ENCODE measurements at regions not wholly inside any gene's neighbourhood (a gene's known extent, or its start where the extent isn't known, plus 50 kb on each side); places are given as distances from the start of the nearest gene placed in this dataset.
A peak's percentile ranks its signal among the peaks of the same experiment; 100 is the strongest.
"Not testable (repeated sequence)": the region's sequence is repeated elsewhere in the genome, so short reads cannot be mapped to it uniquely, and the experiment has no call there.

- DNase-seq (ENCODE audit: low spot score): no peak
These were observed 81.6 kb upstream of the USP9X start for GRCh38 chrX:41003506-41004270.

DNA sequence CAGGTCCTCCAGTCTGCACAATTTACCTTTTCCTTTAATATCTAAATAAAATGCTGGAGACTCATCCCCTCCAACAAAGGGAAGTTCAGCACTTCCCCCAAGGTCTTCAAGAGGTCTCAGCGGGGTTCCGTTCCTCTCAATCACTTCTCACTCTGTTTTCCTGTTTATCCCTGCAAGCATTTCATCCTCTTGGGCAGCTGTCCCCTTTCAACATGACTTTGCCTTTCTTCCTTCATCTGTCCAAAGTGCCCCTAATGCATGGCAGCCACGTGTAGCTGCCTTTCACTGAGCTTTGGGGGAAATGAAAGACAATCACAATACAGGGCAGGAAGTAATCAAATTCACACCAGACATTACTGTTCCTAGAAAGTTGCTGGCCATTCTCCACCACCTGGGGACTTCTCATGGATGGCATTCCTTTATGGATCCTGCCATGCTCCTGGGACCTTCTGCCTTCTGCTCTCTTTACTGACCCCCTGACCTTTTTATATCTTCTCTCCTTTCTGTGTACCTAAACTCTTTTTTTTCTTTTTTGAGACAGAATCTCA, 79.7 kb upstream of the USP9X start:
- DNase-seq (ENCODE audit: low spot score): no peak

DNA sequence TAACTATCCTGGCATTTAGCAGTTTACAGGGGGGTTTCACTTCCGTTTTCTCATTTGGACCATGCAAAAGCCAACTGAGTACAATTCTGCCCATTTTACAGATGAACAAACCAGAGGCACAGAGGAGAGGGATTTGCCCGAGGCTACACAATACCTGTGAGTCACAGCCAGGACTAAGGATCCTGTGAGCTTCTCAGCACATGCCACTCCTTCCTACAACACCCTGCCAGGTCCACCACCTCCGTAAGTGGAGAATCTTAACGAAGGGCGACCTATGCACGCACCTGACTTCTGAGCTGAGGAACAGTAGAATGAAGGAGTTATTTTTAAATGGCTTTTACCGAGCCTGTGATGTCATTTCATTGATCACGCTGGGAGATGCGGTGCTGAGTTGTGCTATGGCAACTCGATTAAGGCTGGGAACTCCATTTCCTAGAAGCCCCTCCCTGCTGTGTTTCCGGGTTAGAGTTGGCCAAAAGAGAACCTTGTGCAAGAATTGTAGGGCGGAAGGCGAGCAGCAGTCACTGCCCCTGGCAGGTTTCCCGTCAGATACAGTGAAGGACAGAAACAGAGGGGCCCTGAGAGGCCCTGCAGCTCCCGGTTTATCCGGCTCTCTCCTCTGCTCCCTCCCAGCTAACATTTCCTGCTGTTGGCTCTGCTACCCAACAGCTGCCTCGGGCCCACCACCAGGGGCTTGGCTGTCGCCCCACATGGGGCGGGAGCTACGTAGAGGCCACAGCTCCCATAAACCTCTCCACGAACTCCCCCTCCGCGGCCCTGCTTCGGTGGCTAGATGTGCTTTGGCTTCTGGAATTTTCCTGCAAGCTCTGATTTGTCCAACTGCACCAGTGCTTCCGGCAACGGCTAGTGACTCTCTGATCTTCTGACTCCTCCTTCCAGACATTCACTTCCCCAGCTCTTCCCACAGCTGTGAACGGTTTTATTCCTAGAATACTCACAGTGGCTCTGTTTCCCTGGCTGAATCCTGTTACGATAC, 75.1 kb upstream of the USP9X start:
- DNase-seq (ENCODE audit: low spot score): peak; percentile 17

DNA sequence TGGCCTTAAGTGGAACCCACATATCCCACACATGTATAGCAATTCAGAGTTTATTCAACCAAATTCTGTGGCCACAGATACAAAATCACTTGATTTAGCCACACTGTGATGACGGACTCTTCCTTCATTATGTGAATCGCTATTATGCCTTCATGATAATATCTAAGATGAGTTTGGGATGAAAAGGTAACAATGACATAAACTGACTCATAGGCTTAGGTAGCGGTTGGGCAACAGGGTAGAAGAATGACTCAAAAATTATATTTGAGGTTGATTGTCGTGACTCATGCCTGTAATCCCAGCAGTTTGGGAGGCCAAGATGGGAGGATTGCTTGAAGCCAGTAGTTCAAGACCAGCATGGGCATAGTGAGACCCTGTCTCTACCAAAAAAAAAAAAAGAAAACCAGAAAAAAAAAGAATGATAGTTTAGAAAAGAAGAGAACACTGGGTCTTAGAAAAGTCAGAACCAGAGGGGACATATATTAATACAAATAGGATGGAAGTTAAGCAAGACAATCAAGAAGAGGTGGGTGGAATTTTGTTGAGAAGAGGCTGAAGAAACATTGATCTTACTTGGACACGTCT, 70.4 kb upstream of the USP9X start:
- no peak for DNase-seq (ENCODE audit: low spot score)

DNA sequence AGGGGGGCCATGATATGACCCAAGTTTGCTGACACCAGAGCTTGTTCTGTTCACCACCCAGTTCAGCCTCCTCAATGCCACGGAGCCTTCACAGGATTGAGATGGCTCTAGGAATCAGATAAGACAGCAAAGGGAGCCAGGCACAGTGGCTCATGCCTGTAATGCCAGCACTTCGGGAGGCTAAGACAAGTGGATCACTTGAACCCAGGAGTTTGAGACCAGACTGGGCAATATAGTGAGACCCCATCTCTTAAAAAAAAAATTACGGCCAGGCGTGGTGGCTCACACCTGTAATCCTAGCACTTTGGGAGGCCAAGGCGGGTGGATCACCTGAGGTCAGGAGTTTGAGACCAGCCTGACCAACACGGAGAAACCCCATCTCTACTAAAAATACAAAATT, 67.5 kb upstream of the USP9X start:
- DNase-seq (ENCODE audit: low spot score): not testable (repeated sequence)

GRCh38 chrX:41018391-41019040, 66.7 kb upstream of the USP9X start:
- not testable (repeated sequence) for DNase-seq (ENCODE audit: low spot score)

DNA sequence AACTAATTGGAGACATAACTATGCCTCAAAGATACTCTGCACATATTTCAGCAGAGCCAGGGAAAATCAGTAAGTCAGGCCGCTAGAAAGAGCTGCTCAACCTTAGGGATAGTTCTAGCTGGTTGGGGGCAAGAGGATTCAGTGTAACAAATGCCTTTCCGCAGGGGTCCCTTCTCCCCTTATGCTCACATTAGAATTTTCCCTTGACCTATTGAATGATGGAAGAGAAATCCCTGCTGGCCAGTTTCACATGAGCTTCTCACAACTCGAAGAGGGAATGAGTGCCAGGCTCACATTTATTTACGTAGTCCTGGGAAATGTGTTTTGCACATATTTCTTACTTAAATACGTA, 66.2 kb upstream of the USP9X start:
- no peak for DNase-seq (ENCODE audit: low spot score)

- DNase-seq (ENCODE audit: low spot score): no peak
These were observed 62.7 kb upstream of the USP9X start for GRCh38 chrX:41022566-41022965.

GRCh38 chrX:41023098-41023497, 62.1 kb upstream of the USP9X start:
- no peak for DNase-seq (ENCODE audit: low spot score)

- not testable (repeated sequence) for DNase-seq (ENCODE audit: low spot score)
These were observed 60.9 kb upstream of the USP9X start for GRCh38 chrX:41024335-41024734.

- DNase-seq (ENCODE audit: low spot score): no peak
These were observed 60.5 kb upstream of the USP9X start for GRCh38 chrX:41024755-41025154.

- DNase-seq (ENCODE audit: low spot score): no peak
These were observed 59.1 kb upstream of the USP9X start for GRCh38 chrX:41025926-41026701.

GRCh38 chrX:41026702-41027078, 58.6 kb upstream of the USP9X start:
- DNase-seq (ENCODE audit: low spot score): no peak

GRCh38 chrX:41029332-41029731, 55.9 kb upstream of the USP9X start:
- DNase-seq (ENCODE audit: low spot score): no peak

- DNase-seq (ENCODE audit: low spot score): no peak
These were observed 53.8 kb upstream of the USP9X start for GRCh38 chrX:41031256-41031967.

DNA sequence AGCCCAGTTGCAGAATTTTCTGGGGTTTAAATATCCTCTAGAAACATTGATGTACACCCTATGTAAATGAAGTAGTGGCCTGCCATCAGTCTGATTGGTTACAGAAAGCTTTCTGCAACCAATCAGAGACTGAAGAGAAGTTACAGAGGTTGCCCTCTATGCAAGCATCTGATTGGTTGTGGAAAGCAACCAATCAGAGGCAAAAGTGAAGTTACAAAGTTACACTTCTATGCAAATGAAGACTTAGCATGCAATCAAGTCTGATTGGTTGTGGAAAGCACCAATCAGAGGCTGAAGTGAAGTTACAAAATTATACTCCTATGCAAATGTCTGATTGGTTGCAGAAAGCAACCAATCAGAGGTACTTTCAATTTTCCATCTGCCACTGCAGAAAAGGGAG, 51.9 kb upstream of the USP9X start:
- DNase-seq (ENCODE audit: low spot score): no peak

DNA sequence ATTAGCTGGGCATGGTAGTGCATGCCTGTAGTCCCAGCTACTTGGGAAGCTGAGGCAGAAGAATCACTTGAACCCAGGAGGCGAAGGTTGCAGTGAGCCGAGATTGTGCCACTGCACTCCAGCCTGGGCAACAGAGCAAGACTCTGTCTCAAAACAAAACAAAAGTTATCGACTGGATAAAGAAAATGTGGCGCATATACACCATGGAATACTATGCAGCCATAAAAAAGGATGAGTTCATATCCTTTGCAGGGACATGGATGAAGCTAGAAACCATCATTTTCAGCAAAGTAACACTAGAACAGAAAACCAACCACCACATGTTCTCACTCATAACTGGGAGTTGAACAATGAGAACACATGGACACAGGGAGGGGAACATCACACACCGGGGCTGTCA, 50.3 kb upstream of the USP9X start:
- not testable (repeated sequence) for DNase-seq (ENCODE audit: low spot score)
